K562 (cell line): ENCODE measurements at regions not wholly inside any gene's neighbourhood (a gene's known extent, or its start where the extent isn't known, plus 50 kb on each side); places are given as distances from the start of the nearest gene placed in this dataset.

Experiments used
- ATAC-seq: fragments of 200-7000 bp; cut with Tn5 transposase; 3 replicates; pipeline ENCODE4 v1.9.1; 2020; ENCODE audit warnings: moderate library complexity
- BruUV-seq: library from RNA; stranded (reverse); fragments of 400-500 nt; replicated peaks from 2 replicates; lab custom pipeline; 2021; lab: Mats Ljungman, UMichigan
- CTCF ChIA-PET: fragments of 300-600 bp; formaldehyde crosslinking; extraction: SDS; loops from one replicate; lab custom pipeline; 2021; ENCODE audit warnings: low intra/inter-chr PET ratio; lab: Yijun Ruan, JAX
- POLR2A ChIA-PET: fragments of 300-600, 350-650 bp; sonication (Branson Sonifier 250); formaldehyde crosslinking; extraction: SDS; loops from one replicate; lab custom pipeline; 2021; ENCODE audit warnings: antibody characterized with exemption, inconsistent platforms; lab: Yijun Ruan, JAX
- DNase-seq, 4 experiments: peaks; one replicate each; pipeline versions ENCODE4 v3.0.0 to v3.0.0-alpha.2; 2011 to 2018; ENCODE audit warnings: low spot score in 3 of 4, mixed read lengths in 3 of 4; ENCODE audit errors: extremely low read depth in 1 of 4
- FAIRE-seq: peaks from 2 replicates; lab custom pipeline; 2011; peaks lifted over from hg19 to GRCh38; lab: Jason Lieb, UNC
- H2AFZ ChIP-seq: 2 replicates; pipeline ENCODE4 v1.6.0; 2011; ENCODE audit warnings: low read depth, low read length, control low read depth, inconsistent platforms
- H3K27ac ChIP-seq: fragments of 200-600 bp; 3 replicates; pipeline ENCODE4 v1.8.0; 2011; ENCODE audit warnings: low read depth, mild to moderate bottlenecking, control low read depth, inconsistent platforms, low read length, moderate library complexity, mixed read lengths; ENCODE audit errors: extremely low read depth
- H3K27me3 ChIP-seq, 2 experiments: fragments of 300-600 bp in 1 of 2; 2 replicates in 1 of 2; 3 replicates in 1 of 2; pipeline versions ENCODE4 v1.6.0 to v1.8.0; 2011; ENCODE audit warnings: inconsistent platforms in 2 of 2, low read length in 2 of 2, mild to moderate bottlenecking in 1 of 2, mixed read lengths in 1 of 2, moderate library complexity in 1 of 2; ENCODE audit not compliant: control insufficient read depth in 2 of 2, insufficient read depth in 2 of 2
- H3K36me3 ChIP-seq: fragments of 300-600 bp; 3 replicates; pipeline ENCODE4 v1.8.0; 2011; ENCODE audit warnings: mild to moderate bottlenecking, low read length, inconsistent platforms; ENCODE audit not compliant: control insufficient read depth, insufficient read depth
- H3K4me1 ChIP-seq, 2 experiments: fragments of 200-600 bp in 1 of 2; replicated peaks in 1 of 2; 2 replicates in 1 of 2; 3 replicates in 1 of 2; pipeline versions ENCODE4 v1.5.1 to v1.8.0; 2011; ENCODE audit warnings: inconsistent platforms in 2 of 2, low read length in 2 of 2, mild to moderate bottlenecking in 1 of 2, mixed read lengths in 1 of 2, moderate library complexity in 1 of 2; ENCODE audit not compliant: control insufficient read depth in 2 of 2, insufficient read depth in 2 of 2
- H3K4me2 ChIP-seq: 2 replicates; pipeline ENCODE4 v1.6.1; 2011; ENCODE audit warnings: low read length, control low read depth, inconsistent platforms, mixed read lengths; ENCODE audit not compliant: insufficient read depth
- H3K4me3 ChIP-seq: fragments of 200-600 bp; sonication (generic), shearing (Covaris generic); 2 replicates; pipeline ENCODE4 v1.5.1; 2016; ENCODE audit warnings: control low read depth, inconsistent platforms
- H3K79me2 ChIP-seq: fragments of 200-600 bp; 3 replicates; pipeline ENCODE4 v1.8.0; 2011; ENCODE audit warnings: low read length, inconsistent platforms; ENCODE audit not compliant: control insufficient read depth, insufficient read depth
- H3K9ac ChIP-seq, 2 experiments: 2 replicates each; pipeline versions ENCODE4 v1.6.0 to v1.6.1; 2011; ENCODE audit warnings: low read depth in 2 of 2, low read length in 2 of 2, control low read depth in 1 of 2, inconsistent platforms in 1 of 2, mild to moderate bottlenecking in 1 of 2, mixed read lengths in 1 of 2; ENCODE audit not compliant: insufficient read depth in 1 of 2
- H3K9me1 ChIP-seq: one replicate; pipeline ENCODE4 v1.6.0; 2011; ENCODE audit warnings: inconsistent platforms, mild to moderate bottlenecking, low read length, moderate library complexity; ENCODE audit not compliant: control insufficient read depth, insufficient read depth
- H3K9me3 ChIP-seq: replicated peaks from 2 replicates; pipeline ENCODE4 v1.5.1; 2011; ENCODE audit warnings: low read depth, low read length, inconsistent platforms; ENCODE audit not compliant: control insufficient read depth, insufficient read depth
- H4K20me1 ChIP-seq: replicated peaks from 2 replicates; pipeline ENCODE4 v1.6.1; 2011; ENCODE audit warnings: low read length, inconsistent platforms, mixed read lengths; ENCODE audit not compliant: control insufficient read depth, insufficient read depth
- BMI1 ChIP-seq: fragments of 150-350 bp; IDR thresholded peaks from 2 replicates; pipeline ENCODE4 v1.6.1; 2014; ENCODE audit warnings: low read length
- FOS ChIP-seq: IDR thresholded peaks from 3 replicates; pipeline ENCODE4 v1.6.1; 2011; ENCODE audit not compliant: insufficient read length; ENCODE audit errors: extremely low read depth
- FOXM1 ChIP-seq, 2 experiments: fragments of 450-650 bp in 1 of 2; sonication (generic) in 1 of 2; formaldehyde crosslinking in 1 of 2; IDR thresholded peaks; 2 replicates each; pipeline versions ENCODE4 v1.6.1 to v1.9.0; 2017 to 2022; ENCODE audit warnings: low read depth in 2 of 2, mild to moderate bottlenecking in 2 of 2, missing genetic modification reagents in 1 of 2, moderate library complexity in 1 of 2
- HNRNPH1 ChIP-seq: fragments of 200-400 bp; formaldehyde crosslinking; optimal IDR thresholded peaks from 2 replicates; pipeline ENCODE3; 2017; ENCODE audit warnings: low read depth, mild to moderate bottlenecking, low read length, moderate library complexity
- LEF1 ChIP-seq: fragments of 450-650 bp; IDR thresholded peaks from 2 replicates; pipeline ENCODE4 v1.6.1; 2016; ENCODE audit warnings: mild to moderate bottlenecking
- MED1 ChIP-seq: sonication (generic); formaldehyde crosslinking; IDR thresholded peaks from 2 replicates; pipeline ENCODE4 v1.8.1; 2023; ENCODE audit warnings: missing genetic modification reagents, borderline replicate concordance
- NFE2L1 ChIP-seq: fragments of 450-650 bp; IDR thresholded peaks from 2 replicates; pipeline ENCODE4 v1.6.1; 2016; ENCODE audit warnings: missing genetic modification characterization, low read depth, mild to moderate bottlenecking, missing compliant biosample characterization, moderate library complexity, borderline replicate concordance
- NFIX ChIP-seq: fragments of 250-450 bp; sonication (Bioruptor Pico); IDR thresholded peaks from 2 replicates; pipeline ENCODE4 v1.4.0; 2020; ENCODE audit warnings: low read depth, mild to moderate bottlenecking, moderate library complexity
- NUFIP1 ChIP-seq: fragments of 450-650 bp; IDR thresholded peaks from 2 replicates; pipeline ENCODE4 v1.6.1; 2018; ENCODE audit not compliant: partially characterized antibody
- POU5F1 ChIP-seq: fragments of 150-350 bp; IDR thresholded peaks from 2 replicates; pipeline ENCODE4 v1.6.1; 2014; ENCODE audit warnings: borderline replicate concordance, low read length, low read depth, mild to moderate bottlenecking; ENCODE audit not compliant: partially characterized antibody
- SP1 ChIP-seq: sonication (generic); formaldehyde crosslinking; IDR thresholded peaks from 2 replicates; pipeline ENCODE4 v1.8.1; 2022; ENCODE audit warnings: mild to moderate bottlenecking, missing genetic modification reagents
- TAF1 ChIP-seq: IDR thresholded peaks from 2 replicates; pipeline ENCODE4 v1.6.1; 2011; ENCODE audit warnings: mild to moderate bottlenecking, low read length, moderate library complexity; ENCODE audit not compliant: insufficient read depth, control insufficient read depth, severe bottlenecking; ENCODE audit errors: extremely low read depth
- TGIF2 ChIP-seq: sonication (generic); formaldehyde crosslinking; IDR thresholded peaks from 2 replicates; pipeline ENCODE4 v1.8.1; 2022; ENCODE audit warnings: mild to moderate bottlenecking, missing genetic modification reagents, moderate library complexity
- ZNF347 ChIP-seq: fragments of 450-650 bp; formaldehyde crosslinking; IDR thresholded peaks from 2 replicates; pipeline ENCODE4 v1.4.0; 2020; ENCODE audit warnings: low read depth, mild to moderate bottlenecking, moderate library complexity
- ZNF354B ChIP-seq: fragments of 250-450 bp; sonication (Bioruptor Pico); IDR thresholded peaks from 2 replicates; pipeline ENCODE4 v1.4.0; 2020
- WGBS: fragments of 100-300 bp; shearing (Covaris generic); methylation state at CpG from one replicate; pipeline ENCODE4 v1.1.6; 2016; ENCODE audit warnings: low coverage, mixed read lengths; ENCODE audit not compliant: insufficient coverage; ENCODE audit errors: missing lambda C conversion rate; 5-methylcytosine and 5-hydroxymethylcytosine counted together
- in situ Hi-C: fragments of 300-500 bp; cut with MboI; formaldehyde crosslinking; loops from 4 replicates; pipeline ENCODE4 v1.15.0; 2018; ENCODE audit warnings: inconsistent platforms, mixed read lengths
- intact Hi-C: fragments of 100-400 bp; cut with micrococcal nuclease; formaldehyde crosslinking; loops from 2 replicates; pipeline ENCODE4 v1.14.2; 2022
- TF ChIP-seq, protein P1 (sequence below): sonication (generic); formaldehyde crosslinking; IDR thresholded peaks from 2 replicates; pipeline ENCODE4 v1.8.0; 2022; ENCODE audit warnings: missing genetic modification reagents, mild to moderate bottlenecking, moderate library complexity, borderline replicate concordance
- TF ChIP-seq, protein P2 (sequence below): fragments of 450-650 bp; conservative IDR thresholded peaks from 2 replicates; pipeline ENCODE4 v1.6.1; 2016; ENCODE audit warnings: missing genetic modification characterization, low read depth, mild to moderate bottlenecking, control low read depth, missing compliant biosample characterization
- TF ChIP-seq, protein P3 (sequence below): fragments of 450-650 bp; conservative IDR thresholded peaks from 2 replicates; pipeline ENCODE4 v1.6.1; 2016; ENCODE audit warnings: missing genetic modification characterization, low read depth, mild to moderate bottlenecking, missing compliant biosample characterization, moderate library complexity

DNA sequence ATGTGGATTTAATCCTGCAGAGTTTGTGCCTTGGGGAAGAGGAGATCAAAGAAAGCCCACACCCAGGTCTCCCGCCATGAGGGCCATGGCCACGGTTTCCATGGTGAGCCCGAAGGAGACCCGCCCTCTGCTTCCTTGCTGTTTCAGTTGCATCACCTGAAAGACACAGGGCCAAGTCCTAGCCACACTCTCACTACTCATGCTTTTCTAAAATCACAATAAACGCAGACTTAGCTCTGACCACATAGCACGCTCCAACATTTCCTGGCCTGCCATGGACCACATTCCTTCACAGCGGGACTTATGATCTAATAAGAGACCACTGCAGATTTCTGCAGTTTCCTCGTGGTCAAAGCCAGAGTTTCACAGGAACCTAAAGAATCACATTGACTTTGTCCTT is 426.0 kb upstream of the NR3C2 start:
- Histone ChIP-seq H3K4me1 (no peaks in the 10 kb centered on the region), H3K9ac (no peak overlapping the region), H3K4me2 (no peak overlapping the region), H3K9me1 (no peaks in the 10 kb centered on the region), H4K20me1 (no peaks in the 10 kb centered on the region), H3K9me3 (no peaks in the 10 kb centered on the region), H3K36me3 (no peaks in the 10 kb centered on the region), H2AFZ (no peak overlapping the region), H3K27me3 (no peaks in the 10 kb centered on the region), H3K79me2 (no peaks in the 10 kb centered on the region), H3K4me3 (no peak overlapping the region), H3K27ac (no peak overlapping the region)
- no TSS peak for BruUV-seq
- no peak for ATAC-seq
- CTCF ChIA-PET, result no interaction called here
- DNase-seq, result no peak
- FAIRE-seq, result no peak
- TF ChIP-seq, protein P1, sequence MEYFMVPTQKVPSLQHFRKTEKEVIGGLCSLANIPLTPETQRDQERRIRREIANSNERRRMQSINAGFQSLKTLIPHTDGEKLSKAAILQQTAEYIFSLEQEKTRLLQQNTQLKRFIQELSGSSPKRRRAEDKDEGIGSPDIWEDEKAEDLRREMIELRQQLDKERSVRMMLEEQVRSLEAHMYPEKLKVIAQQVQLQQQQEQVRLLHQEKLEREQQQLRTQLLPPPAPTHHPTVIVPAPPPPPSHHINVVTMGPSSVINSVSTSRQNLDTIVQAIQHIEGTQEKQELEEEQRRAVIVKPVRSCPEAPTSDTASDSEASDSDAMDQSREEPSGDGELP (CRISPR knock-in tag), result no peak
- TF ChIP-seq ZNF354B (CRISPR knock-in tag) (no peak), TGIF2 (no peak), FOXM1 (IDR thresholded peaks at IDR 0.05; ENCODE audit: low read depth) (no peak), FOXM1 (CRISPR knock-in tag; IDR thresholded peaks at IDR 0.05; ENCODE audit: low read depth) (no peak), MED1 (CRISPR knock-in tag) (no peak), LEF1 (no peak), ZNF347 (CRISPR knock-in tag) (no peak), NFE2L1 (no peak), NUFIP1 (no peak), SP1 (no peak), BMI1 (no peak), HNRNPH1 (no peak), TAF1 (no peak), NFIX (no peak), FOS (no peak), POU5F1 (no peak)
- TF ChIP-seq, protein P2, sequence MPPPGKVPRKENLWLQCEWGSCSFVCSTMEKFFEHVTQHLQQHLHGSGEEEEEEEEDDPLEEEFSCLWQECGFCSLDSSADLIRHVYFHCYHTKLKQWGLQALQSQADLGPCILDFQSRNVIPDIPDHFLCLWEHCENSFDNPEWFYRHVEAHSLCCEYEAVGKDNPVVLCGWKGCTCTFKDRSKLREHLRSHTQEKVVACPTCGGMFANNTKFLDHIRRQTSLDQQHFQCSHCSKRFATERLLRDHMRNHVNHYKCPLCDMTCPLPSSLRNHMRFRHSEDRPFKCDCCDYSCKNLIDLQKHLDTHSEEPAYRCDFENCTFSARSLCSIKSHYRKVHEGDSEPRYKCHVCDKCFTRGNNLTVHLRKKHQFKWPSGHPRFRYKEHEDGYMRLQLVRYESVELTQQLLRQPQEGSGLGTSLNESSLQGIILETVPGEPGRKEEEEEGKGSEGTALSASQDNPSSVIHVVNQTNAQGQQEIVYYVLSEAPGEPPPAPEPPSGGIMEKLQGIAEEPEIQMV, result no peak
- TF ChIP-seq, protein P3, sequence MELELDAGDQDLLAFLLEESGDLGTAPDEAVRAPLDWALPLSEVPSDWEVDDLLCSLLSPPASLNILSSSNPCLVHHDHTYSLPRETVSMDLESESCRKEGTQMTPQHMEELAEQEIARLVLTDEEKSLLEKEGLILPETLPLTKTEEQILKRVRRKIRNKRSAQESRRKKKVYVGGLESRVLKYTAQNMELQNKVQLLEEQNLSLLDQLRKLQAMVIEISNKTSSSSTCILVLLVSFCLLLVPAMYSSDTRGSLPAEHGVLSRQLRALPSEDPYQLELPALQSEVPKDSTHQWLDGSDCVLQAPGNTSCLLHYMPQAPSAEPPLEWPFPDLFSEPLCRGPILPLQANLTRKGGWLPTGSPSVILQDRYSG (tag), result no peak
- POLR2A ChIA-PET, result no interaction called here
- intact Hi-C loops, result no loop called here
- in situ Hi-C loops, result no loop called here
- WGBS, result 0% methylated on average over 8 of the region's 8 CpGs
